Stimulated activated CD4-positive, alpha-beta T cell treated with anti-CD3 and anti-CD28 coated beads, Interleukin-12 subunit alpha, Interleukin-12 subunit beta, amount 100 ng/mL, for 24 hours (primary cell): ENCODE measurements at regions not wholly inside any gene's neighbourhood (a gene's known extent, or its start where the extent isn't known, plus 50 kb on each side); places are given as distances from the start of the nearest gene placed in this dataset.
"Not testable (repeated sequence)": the region's sequence is repeated elsewhere in the genome, so short reads cannot be mapped to it uniquely, and the experiment has no call there.

Experiments
- DNase-seq, 2 experiments: peaks; one replicate each; pipeline ENCODE4 v3.0.0-alpha.2; 2020; ENCODE audit warnings: low read depth in 2 of 2

DNA sequence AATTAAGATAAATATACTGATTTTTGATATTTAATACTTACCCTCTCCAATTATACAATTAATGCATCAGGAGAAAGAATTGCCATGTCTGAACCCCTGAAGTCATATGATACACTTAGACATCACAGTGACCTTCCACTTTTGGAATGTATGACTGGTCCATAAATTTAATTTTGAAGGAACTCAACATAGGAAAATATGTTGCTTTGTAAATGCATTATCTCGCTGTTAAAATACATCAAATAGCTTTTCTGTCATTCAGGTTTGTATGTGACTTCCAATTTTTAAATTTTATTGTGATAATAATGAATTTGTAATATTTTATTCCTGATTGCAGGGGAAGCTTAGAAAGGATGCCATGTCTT lies 631.9 kb upstream of the ANKRD30A start:
- DNase-seq, result no peak

GRCh38 chr10:36492590-36493515 lies 632.5 kb upstream of the ANKRD30A start:
- DNase-seq, result no peak

DNA sequence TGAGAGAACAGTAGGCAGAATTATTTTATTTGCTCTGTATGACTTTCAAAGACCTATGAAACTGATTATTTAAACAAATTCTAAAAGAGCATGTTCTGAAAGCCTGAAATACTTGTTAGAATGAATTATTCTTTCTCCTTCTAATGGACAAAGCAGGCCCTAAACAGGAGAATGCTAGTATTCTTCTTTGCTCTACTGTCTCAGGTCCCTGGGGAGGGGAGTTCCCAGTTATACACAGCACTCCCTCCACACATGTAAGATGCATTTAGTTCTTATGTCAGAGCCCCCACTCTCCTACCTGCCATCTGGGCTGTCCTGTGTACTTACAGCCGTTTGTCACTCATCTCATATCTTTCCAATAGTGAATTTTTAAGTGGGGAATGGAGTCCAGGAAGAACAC lies 633.5 kb upstream of the ANKRD30A start:
- DNase-seq, result no peak

DNA sequence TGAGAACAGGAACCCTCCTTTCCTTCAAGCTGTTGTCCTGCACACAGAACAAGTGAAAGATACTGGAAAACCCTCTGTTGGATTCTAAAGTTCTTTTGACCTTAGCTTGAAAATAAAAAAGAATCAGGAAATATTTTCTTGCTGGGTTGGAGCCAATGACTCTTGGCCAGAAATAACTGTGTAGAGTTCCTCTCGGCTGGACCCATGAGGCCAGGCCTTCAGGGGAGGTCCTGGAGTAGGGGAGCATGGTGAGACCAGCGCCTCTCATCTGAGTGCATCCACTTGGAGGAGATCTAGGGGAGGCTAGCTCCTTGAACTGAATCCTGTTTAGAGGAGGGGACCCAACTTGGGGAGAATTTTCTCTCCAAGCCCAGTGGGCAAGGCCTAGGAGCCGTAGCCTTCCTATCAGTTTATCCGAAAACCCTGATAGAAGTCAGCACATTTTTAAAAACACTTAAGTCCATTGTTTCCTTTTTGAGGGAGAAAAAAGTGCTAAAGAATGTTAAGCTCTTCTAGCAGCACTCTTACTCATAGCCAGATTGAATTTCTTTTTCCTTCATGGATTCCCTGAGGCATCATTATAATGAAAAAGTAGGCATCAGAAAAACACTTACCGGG lies 635.7 kb upstream of the ANKRD30A start:
- DNase-seq, result no peak

GRCh38 chr10:36489181-36489580 lies 636.2 kb upstream of the ANKRD30A start:
- no peak for DNase-seq

DNA sequence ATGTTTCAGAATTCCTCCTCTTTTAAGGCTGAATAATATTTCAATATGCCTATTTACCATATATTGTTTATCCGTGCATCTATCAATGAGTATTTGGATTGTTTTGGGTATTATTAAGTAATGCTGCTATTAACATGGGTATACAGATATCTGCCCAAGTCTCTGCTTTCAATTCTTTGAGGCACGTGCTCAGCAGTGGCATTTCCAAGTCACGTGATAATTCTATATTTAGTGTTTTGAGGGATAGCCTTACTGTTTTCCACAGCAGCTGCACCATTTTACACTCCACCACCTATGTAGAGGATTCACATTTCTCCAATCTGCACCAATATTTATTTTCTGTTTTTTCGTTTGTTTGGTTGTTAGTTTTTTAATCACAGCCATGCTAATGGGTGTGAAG lies 636.8 kb upstream of the ANKRD30A start:
- DNase-seq, result no peak

GRCh38 chr10:36479073-36479472 lies 646.3 kb upstream of the ANKRD30A start:
- DNase-seq, result no peak

- DNase-seq, result no peak
These were observed 649.0 kb upstream of the ANKRD30A start for GRCh38 chr10:36476399-36476798.

DNA sequence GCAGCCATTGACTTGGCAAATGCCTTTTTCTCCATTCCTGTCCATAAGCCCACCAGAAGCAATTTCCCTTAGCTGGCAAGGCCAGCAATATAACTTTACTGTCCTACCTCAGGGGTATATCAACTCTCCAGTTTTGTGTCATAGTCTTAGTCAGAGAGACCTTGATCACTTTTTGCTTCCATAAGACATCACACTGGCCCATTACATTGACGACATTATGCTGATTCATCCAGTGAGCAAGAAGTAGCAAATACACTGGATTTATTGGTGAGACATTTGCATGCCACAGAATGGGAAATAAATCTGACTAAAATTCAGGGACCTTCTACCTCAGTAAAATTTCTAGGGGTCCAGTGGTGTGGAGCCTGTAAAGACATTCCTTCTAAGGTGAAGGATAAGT lies 649.7 kb upstream of the ANKRD30A start:
- DNase-seq, result no peak

- DNase-seq, result no peak
These were observed 650.9 kb upstream of the ANKRD30A start for GRCh38 chr10:36474456-36474855.

GRCh38 chr10:36473122-36473521 lies 652.3 kb upstream of the ANKRD30A start:
- DNase-seq, result no peak

DNA sequence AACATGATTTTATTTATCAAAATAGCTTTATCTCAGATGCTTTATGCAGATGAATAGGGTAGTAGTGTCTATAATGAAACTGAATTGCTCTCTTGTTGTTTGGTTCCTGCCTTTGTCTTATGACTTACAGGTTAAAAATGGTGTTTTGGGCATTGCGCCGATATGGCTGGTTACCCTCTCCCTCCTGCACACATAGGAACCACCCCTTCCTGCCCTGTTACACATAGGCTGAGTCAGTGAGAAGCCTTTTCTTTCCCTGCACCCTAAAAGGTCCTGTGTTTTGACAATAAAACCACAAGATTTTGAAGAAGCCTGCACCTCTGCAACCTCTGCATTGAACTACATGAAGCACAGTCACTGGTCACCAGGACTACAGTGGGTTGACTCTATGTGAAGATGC lies 655.8 kb upstream of the ANKRD30A start:
- DNase-seq, result no peak

DNA sequence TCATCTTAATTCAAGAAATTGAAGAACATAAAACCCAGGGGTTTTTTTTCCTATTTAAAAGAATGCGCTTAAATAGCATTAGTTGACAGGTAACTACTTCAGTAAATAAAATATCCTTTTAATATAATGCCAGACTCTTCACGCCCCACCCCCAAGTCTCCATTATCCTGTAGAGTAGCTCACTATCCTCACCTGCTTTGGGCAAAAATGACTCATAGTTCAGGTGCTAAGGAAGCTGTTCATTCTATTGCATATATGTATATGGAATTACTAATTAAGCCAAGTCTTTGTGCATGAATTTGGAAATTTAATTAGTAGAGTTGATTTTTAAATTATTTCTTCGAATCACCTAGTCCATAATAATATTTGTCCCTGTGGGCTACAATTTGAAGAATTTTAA lies 656.8 kb upstream of the ANKRD30A start:
- DNase-seq, result no peak

DNA sequence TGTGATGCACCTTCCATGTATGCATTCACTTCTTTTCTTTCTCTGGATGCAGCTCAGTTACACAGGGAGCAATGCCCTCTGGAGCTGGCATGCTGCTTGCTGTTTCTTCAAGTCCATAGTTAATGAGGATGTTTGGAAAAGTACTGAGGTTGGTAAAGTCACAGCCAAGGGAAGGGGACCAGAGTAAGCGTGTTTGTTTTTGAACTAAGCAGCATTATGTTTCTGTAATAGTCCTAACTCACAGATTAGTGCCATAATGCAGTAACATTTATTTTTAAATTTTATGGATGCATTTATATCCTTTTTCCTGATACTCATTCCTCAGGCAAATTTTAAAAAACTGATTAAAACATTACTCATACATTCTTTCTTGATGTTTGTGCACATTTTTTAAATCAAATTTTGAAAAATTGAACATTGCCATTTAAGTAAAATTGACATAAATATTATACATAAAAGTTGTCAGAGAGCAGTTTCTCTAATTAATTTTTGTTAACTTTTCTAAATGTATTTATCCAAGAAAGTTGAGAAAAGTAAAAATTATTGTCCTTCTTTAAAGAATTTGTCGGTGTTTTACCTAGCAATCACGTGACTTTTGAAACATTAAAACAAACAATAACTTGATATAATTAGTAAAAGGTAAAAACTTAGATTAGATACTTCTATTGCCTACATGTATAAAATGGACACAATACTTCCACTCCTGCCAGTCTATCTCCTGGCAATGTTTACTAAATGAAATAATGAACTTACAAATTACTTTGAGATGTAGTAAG lies 659.6 kb upstream of the ANKRD30A start:
- no peak for DNase-seq

DNA sequence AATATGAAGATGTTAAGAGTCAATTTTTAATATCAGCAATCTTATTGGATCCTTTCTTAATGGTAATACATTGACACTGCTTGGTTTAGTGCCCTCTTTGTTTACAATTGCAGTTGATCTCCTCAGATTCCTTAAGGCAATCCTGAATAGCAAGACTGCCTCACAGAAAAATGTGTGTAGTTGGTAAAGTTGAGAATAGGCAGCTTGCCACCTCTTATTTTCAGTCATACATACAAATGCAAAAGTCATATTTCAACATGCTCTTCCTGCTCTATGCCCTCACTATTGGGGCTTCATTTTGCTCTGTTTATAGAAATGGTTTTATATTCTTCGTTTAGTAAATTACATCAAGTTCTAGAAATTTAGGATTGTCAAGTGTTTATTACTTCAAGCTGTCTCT lies 661.1 kb upstream of the ANKRD30A start:
- no peak for DNase-seq

DNA sequence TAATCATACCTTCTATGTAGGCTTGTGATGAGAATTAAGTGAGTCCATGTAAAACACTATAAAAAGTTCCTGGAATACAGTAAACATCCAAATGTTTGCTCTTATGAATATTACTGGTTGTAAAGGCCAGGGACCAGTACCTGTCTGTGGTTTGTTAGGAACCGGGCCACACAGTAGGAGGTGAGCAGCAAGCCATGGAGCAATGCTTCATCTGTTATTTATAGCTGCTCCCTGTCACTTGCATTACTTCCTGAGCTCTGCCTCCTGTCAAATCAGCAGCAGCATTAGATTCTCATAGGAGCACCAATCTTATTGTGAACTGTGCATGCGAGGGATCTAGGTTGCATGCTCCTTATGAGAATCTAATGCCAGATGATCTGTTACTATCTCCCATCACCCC lies 662.0 kb upstream of the ANKRD30A start:
- DNase-seq, result no peak

DNA sequence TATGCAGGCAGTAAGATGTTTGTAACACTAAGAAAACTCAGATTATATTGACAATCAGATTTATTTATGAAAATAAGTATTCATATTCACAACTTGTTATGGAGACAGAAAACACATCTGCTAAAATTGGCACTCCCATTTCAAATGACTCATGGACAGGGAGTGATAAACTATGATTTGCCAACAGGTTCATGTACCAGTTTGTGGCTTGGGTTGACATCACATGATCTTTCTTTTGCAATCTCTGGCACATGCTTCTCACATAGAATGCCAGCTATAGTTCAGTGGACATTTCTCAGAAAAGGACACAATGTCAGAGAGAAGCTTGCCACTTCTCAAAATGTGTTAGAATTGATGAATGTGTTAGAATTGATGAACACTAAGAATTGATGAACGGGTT lies 663.2 kb upstream of the ANKRD30A start:
- no peak for DNase-seq

DNA sequence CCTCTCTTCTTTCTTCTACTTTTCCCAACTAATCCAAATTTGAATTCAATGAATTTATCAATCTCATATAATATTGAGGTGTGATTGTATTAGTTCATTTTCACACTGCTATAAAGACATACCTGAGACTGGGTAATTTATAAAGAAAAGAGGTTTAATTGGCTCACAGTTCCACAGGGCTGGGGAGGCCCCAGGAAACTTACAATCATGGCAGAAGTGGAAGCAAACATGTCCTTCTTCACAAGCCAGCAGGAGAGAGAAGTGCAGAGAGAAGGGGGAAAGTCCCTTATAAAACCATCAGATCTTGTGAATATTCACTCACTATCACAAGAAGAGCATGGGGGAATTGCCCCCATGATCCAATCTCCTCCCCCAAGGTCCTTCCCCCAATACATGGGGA lies 667.0 kb upstream of the ANKRD30A start:
- not testable (repeated sequence) for DNase-seq

DNA sequence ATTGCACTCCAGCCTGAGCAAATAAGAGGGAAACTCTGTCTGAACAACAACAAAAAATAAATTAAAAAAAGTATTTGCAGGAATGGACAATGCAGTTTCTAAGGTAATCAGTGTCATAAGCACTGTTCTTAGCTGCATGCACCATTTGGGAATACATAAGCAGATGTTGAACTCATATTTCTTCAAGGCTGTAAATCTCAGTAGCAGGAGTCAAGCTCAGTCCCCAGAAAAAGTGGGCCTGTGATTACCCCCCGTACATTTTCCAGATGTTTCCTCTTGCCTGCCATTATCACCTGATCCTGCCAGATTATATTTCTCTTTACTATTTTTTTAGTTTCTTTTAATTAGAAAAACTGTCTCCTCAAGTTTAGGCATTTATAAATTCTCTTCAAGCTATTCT lies 667.6 kb upstream of the ANKRD30A start:
- DNase-seq, result no peak

DNA sequence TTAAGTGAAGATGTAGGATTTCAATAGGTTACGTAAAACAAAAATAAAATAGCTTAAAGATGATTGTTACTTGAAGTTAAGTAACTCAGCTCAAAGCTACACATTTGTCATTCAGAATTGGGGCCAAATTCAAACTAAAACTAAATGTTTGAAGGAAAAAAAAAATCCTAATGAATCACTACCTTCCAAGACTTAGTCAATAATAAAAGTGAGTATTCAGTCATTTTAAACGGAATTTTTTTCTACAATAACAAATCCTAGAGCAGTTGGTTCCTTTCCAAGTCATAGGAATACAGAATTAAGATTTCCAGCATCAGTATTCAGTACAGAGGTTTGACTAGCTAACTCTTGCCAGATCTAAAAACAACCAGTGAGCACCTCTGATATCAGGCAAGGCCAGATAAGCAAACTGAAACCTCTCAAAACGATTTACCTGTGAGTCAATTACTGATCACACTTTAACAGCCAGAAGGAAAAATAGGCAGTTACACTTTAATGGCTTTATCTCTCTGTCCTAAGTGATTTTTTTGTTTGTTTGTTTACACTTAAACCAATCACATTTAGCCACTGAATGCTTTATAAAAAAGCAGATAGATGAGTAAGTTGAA lies 669.8 kb upstream of the ANKRD30A start:
- no peak for DNase-seq

- no peak for DNase-seq
These were observed 672.5 kb upstream of the ANKRD30A start for GRCh38 chr10:36452851-36453250.

- DNase-seq, result no peak
These were observed 673.9 kb upstream of the ANKRD30A start for GRCh38 chr10:36451391-36451970.
